SHP77 treated with DMSO at 0.1 percent for 48 hours (cell line): ENCODE measurements at regions not wholly inside any gene's neighbourhood (a gene's known extent, or its start where the extent isn't known, plus 50 kb on each side); places are given as distances from the start of the nearest gene placed in this dataset.
"Not testable (repeated sequence)": the region's sequence is repeated elsewhere in the genome, so short reads cannot be mapped to it uniquely, and the experiment has no call there.

Experiments used
- DNase-seq: peaks from one replicate; lab custom pipeline; 2025; lab: John Stamatoyannopoulos, UW

DNA sequence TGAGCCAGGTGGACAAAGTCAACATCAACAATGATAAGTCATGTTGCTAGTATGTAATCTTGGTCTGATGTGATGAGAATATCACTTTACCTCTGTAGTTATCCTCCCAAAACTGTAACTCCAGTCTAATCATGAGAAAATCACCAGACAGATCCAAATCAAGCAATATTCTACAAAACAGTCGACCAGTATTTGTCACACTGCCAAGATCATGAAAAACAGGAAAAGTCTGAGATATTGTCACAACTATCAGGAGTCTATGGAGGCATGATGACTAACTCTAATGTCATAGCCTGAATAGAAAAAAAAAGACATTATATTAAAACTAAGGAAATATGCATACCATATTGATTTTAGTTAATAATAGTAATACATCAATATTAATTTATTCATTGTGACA is 1883.3 kb upstream of the CELF4 start:
- DNase-seq, result no peak

DNA sequence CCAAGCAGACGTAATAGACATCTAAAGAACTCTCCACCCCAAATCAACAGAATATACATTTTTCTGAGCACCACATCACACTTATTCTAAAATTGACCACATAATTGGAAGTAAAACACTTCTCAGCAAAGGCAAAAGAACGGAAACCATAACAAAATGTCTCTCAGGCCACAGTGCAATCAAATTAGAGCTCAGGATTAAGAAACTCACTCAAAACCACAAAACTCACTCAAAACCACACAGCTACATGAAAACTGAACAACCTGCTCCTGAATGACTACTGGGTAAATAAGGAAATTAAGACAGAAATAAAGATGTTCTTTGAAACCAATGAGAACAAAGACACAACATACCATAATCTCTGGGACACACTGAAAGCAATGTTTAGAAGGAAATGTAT is 1879.4 kb upstream of the CELF4 start:
- DNase-seq, result not testable (repeated sequence)

DNA sequence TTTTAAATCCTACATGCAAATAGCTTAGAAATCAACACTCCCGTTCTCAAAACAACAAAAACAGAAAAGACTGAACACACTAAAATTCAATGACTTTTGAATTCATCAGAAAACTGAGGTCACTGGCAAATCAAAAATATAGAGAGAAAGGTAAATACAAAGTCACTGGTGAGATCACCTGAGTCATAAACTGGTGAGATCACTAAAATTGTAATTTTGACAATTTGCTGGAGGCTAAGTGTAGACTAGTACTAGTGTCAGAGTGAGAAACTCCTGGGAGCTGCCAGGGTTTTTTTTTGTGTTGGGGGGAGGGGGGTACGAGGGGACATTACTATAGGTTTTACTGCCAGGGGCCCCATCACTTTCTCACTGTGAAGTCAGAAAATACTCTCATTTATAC is 1876.0 kb upstream of the CELF4 start:
- DNase-seq, result no peak

DNA sequence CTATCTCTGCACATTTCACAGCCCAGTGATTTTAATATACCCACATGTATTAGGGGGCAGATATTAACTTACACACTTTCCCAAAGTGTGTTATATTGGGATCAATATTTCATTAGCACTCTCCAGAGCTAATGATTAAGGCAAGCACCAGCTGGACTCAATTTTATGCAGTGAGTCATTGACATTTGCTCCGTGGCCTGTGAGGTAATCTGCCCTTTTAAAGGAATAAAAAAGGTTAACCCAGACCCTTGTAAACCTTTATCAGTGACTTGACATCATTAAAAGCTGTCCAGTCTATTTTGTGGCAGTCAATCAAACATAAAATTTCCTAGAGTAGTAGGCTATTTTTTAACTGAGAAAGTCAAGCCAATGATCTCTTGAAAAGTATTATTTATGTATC is 1870.4 kb upstream of the CELF4 start:
- DNase-seq, result no peak

DNA sequence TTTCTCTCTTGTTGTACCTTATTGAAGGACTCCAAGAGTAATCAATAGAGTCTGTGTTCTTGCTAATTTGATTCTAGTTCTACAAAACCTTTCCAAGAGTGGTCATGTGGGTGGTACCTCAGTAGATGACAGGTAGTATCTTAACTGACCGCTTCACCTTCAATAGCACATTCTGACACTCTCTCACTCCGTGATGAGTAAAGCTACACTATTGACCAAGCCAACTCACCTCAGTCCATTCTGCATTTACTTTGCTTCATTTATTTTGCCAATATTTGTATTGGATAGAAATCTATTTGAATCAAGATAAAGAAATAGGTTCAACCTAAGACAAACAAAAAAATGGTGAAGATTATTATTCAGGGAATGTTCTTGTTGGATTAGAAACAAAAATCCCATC is 1869.6 kb upstream of the CELF4 start:
- DNase-seq, result no peak

DNA sequence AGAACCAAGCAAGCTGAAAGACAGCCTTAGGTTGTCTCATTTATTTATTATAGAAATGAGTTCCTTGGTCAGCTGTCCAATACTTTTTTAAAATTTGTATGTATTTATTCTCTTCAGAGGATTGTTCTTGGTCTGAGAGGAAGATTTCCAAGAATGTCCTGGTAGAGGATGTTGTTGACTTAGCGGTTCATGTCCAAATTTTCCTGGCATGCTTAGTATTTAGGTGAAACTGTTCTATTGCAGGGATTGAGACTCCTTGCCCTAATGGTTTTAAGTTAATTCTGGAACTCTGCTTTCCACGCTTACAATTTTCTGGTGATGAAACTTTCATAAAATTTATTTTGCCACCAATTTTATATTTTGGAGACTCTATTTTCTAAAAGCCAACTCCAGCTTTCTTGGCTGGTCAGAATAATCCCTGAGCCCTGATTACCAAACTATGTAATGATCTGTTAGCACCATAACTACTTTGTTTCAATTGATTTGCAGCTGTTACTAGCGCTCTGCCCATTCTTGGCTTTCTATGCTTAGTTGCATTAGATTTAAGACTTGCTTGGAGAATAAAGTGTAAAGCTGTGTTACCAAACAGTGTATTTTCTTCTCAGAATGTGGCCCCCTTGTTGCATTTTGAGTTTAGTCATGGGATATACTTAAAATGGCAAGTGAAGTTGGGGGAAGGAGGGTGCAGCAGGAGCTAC is 1868.8 kb upstream of the CELF4 start:
- no peak for DNase-seq

DNA sequence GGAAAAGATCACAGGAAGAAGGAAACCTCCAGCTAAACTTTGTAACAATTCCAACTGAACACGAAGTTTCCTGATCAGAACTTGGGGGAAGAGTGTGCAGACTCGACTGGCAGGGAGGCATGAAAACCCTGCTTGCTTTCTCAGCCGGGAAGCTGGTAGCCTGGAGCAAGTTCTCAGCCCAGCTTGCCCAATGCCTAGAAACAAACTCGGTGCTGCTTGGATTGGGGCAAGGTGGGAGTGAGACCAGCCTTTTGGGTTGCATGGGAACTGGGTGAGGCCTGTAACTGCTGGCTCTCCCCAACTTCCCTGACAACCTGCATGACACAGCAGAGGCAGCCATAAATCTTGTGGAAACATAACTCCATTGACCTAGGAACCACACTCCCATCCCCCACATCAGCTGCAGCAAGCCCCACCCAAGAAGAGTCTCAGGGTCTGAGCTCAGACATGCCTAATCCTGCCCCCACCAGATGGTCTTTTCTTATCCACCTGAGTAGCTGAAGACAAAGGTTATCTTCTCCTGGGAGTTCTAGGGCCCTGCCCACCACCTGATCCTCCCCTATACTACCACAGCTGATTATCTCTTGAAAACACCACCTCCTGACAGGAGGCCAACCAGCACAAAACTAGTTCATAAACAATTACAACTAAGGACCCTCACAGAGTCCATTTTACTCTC is 1859.7 kb upstream of the CELF4 start:
- DNase-seq, result no peak

DNA sequence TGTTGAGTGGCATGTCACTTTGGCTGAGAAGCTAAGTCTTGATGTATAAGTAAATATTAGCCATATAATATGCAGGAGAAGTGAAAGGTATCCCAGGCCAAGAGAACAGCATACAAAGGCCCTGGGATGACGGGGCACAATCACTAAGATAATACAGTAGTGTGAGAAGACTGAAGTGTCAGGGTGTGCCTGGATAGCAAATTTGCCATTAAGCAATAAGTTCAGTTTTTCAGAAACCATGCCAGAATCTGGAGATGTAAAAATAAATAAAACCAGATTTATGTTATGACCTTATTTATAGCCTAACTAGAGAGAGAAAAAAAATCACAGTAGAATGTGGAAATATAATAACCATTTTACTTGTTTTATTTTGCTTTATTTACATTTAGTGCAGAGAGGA is 1858.7 kb upstream of the CELF4 start:
- no peak for DNase-seq

DNA sequence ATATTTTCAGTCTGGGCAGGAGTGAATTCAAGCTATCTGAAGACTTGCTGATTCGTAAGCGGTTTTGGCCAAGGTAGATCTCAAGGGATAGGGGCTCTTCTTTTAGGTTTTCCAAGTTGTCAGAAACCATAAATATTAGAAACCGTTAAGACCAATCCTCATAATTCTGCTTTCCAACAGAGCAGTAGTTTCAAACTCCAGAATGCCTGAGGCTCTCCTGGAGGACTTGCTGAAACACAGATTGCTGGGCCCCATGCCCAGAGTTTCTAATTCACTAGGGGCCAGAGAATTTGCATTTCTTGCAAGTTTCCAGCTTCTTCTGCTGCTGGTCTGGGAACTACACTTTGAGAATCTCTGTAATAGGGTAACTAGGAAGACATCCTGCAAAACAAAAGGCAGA is 1855.7 kb upstream of the CELF4 start:
- no peak for DNase-seq

DNA sequence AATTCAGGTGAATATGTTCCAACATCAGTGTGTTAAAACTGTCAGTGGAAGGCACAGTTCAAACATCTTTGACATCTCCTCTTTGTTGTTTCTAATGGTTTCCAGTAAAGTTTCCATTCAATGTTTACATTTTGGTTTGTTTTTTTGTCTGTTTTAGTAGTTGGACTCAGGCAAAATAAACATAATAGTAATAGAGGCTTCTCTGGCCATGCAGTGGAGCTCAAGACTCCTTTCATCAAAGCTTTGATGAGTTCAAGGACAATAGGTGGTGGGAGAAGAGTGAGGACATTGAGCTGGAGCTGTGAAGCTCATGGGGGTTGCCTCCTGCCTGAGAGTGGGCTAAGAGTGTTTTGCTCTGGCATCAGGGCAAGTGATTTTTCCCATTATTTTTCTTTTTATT is 1853.7 kb upstream of the CELF4 start:
- no peak for DNase-seq

DNA sequence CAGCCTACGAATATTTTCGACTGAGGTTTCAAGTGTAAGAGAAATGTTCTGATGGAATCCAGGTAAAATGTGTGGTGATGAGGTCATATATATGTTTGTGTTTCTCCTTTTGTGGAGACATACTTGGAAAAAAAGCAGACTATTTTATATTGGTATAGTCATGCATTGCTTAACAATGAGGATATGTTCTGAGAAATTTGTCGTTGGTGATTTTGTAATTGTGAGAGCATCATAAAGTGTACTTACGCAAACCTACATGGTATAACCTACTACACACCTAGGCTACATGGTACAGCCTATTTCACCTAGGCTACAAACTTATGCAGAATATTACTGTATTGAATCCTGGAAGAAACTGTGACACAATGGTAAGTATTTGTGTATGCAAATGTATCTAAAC is 1849.9 kb upstream of the CELF4 start:
- no peak for DNase-seq

DNA sequence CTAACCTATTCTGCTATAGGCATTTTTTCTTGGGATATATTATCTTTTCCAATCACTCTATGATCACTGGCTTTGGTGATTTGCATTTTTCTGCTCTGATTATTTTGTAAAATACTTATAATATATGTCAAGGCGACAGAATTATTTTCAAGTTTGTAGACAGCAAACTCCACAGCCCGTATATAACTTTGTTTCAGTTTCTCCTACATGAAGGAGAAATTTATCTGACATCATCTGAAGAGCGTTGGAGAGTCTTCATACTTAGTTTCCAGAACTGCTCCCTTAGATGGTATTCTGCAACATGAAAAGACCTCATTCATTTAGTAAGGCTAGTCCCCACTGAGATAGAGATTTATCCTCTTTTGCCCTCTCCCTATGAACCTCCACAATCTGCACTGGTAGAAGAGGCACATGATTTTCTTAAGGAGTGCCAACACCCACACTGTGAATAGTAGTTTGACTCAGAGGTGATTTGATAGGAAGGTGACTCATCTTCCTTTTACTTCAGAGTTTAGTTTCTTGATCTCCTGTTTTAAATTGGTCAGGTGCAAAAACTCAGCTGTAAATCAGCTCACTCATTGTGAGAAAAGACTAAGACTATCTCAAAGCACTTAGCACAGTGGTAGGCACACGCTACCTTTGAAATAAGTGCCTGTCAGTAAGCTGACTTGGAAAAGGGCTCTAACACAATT is 1848.6 kb upstream of the CELF4 start:
- DNase-seq, result no peak

DNA sequence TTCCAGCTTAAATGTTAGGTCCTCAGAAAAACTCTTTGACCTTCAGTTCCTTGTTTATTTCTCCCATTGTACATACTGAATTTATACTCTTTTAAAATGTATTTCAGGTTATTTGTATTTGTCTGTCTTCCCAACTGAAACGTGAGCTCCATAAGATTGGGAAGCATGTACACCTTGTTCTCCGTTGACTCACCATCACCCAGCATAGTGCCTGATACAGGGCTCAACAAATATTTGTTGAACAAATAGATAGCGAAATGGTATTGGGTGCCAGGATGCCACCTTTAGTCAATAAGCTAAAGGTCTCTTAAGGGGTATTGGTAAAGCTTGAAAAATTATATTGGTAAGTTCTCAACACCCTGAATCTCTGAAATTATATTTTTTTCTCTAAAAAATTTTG is 1841.3 kb upstream of the CELF4 start:
- no peak for DNase-seq

DNA sequence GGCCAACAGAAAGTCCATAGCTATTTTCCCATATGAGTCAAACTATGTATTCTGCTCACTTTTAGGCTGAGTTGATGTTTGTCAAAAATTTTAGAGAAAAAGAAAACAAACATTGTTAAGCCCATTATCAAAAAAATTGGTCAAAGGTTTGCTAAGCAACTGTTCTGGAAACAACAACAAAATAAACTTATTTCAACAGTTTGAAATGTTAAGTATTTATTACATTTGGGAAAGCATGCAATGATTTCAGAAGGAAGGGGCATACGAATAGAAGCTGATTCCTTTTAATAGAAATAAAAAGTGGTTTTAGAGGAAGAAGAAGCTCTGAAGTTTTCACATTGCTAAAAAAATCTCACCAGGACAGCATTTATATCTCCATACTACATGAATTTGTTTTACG is 1837.5 kb upstream of the CELF4 start:
- no peak for DNase-seq

DNA sequence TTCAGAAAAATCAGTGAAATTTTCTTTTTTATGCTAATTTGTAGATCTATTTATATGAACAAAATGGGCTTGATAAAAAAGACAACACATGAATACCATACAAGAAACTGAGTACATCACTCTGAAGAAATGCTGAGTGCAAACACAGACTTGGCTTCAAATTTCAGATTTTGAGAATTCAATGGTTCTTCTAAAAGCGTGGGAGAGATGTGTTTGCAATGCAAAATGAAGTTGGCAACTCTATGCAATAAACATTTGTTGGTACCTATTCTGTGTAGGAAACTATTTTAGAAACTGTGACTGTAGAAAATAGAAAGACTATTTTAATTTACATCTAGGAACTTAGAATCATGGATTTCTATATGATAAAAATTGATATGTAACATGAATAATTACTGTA is 1834.1 kb upstream of the CELF4 start:
- no peak for DNase-seq

DNA sequence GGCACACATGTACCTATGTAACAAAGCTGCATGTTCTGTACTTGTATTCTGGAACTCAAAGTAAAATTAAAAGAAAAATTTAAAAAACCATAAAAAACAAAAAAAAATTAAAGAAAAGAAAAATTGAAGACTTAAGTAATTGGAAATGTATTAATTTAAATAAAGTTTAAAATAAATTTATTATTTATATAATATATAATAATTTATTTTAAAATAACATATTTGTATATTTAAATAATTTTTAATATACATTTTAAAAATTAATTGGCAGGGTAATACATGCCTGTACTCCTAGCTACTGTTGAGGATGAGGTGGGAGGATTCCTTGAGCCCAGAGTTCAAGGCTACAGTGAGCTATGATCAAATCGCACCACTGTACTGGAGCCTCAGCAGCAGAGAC is 1830.6 kb upstream of the CELF4 start:
- DNase-seq, result no peak

DNA sequence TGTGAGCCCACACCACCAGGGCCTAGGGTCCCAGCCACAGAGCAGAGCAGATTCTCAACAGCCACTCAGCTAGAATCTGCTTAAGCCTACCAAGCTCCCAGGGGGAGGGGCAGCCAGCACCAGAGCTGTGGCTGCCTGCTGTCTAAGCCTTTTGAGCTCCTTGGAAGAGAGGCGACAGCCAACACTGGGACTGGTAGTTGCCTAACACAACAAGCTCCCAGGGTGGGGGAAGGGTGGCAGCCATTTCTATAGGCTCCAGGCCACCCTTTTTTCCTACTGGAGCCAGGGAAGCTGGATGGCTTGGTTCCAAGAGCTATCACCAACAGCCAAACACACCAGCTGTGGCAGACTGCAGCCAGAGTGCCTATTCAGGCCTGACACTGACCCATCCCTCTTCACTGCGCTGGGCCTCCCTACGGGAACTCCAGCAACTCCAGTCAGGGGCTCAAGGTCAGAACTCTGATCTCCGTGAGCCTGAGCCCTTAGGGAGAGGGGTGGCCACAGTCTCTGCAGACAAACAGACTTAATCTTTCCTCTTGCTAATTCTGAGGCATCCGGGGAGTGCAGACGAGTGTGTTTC is 1824.3 kb upstream of the CELF4 start:
- DNase-seq, result peak; percentile 9

DNA sequence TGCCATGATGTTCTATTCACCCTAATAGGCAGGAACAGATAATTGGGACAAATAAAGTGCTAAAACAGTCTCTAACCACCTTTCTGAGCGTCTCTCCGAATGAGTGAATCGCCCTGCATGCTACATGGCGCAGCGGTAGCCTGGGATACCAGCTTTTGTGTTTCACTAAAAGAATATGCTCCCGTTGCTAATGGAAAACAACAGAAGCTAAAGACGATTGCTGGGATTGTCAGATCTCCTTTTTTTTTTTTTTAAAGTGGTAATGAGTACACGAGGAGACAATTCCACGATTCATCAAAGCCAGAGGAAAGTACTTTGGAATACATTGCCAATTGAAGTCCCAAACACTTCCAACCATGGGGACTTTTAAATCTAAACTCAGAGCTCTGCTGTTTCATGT is 1815.3 kb upstream of the CELF4 start:
- no peak for DNase-seq

DNA sequence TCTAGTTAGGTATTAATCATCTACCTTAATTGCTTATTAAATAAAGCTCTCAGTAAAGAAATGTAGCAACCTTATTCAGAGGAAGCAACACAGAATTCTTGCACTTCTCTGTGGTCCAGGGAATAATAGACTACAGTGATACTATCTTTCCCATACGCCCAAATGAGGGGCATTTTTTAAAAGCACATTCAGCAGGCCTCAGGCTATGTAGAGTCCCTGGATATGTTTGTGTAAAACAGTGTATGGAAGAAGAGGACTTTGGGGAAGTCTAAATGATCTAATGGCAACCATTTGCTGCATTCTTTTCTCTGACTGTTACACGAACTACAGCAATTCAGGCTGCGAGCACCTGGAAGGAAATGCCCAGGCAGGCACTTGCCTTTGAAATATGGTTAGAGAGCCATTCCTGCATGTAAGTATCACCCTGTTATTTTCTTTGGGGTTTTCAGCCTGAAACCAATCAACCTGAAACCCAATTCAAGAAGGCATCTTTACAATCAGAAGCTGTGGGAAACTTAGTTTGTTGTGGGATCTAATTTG is 1814.7 kb upstream of the CELF4 start:
- no peak for DNase-seq

DNA sequence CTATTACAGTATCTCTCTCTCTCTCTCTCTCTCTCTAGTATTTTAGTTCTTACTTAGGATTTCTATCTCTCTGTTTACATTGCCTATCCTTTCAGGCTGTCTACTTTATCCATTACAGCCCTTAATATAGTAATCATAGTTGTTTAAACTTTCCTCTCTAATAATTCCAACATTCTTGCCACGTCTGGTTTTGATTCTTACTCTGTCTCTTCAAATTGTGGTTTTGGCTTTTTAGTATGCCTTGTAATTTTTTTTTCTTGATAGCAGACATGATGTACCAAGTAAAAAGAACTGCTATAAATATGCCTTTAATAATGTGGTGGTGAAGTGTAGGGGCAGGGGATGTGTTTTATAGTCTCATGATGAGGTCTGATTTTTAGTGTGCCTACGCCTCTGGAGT is 1809.5 kb upstream of the CELF4 start:
- DNase-seq, result no peak

DNA sequence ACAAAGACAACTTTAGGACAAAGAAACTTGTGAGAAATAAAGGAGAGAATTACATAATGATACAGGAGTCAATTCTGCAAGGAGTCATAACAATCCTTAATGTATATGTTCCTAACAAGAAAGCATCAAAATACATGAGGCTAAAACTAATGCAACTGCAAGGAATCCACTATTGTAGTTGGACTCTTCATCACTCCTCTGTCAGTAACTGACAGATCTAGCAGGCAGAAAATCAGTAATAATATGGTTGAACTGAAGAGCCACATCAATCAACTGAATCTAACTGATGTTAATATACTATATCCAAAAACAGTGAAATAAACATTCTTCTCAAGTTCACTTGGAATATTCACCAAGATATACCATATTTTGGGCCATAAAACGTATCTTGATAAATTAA is 1806.4 kb upstream of the CELF4 start:
- DNase-seq, result no peak

DNA sequence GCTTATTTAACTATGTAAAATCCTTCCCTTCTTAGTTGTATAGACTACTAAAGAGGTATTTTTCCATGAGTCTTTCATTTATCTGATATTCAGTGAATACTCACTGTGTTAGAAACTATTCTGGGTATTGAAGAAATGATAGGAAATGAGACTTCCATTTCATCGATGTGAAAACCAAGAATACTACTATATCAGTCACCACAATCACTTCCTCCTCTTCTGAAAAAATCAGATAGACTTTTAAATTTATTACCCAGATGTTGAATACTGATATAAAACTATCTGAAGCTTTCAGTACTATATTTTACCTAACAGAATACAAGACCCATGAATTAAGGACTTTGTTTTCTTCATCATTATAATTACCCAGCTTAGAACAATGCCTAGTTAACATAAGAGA is 1801.1 kb upstream of the CELF4 start:
- no peak for DNase-seq
